Panc1 (cell line): ENCODE measurements at regions not wholly inside any gene's neighbourhood (a gene's known extent, or its start where the extent isn't known, plus 50 kb on each side); places are given as distances from the start of the nearest gene placed in this dataset.

ENCODE experiments used
- ATAC-seq: fragments of 200-7000 bp; cut with Tn5 transposase; 2 replicates; pipeline ENCODE4 v1.9.1; 2020; ENCODE audit warnings: mild to moderate bottlenecking, moderate library complexity
- BruUV-seq: library from RNA; stranded (reverse); fragments of 400-500 nt; replicated peaks from 2 replicates; lab custom pipeline; 2021; lab: Mats Ljungman, UMichigan
- CTCF ChIA-PET: fragments of 300-600 bp; sonication (Branson Sonifier 250); formaldehyde crosslinking; loops from one replicate; lab custom pipeline; 2022; ENCODE audit warnings: antibody characterized with exemption; lab: Charles Lee
- POLR2A ChIA-PET: fragments of 300-600 bp; sonication (Branson Sonifier 250); formaldehyde crosslinking; loops from one replicate; lab custom pipeline; 2022; ENCODE audit warnings: antibody characterized with exemption; lab: Charles Lee
- DNase-seq: peaks from one replicate; pipeline ENCODE4 v3.0.0-alpha.2; 2010; ENCODE audit warnings: low read depth, low spot score
- H3K27ac ChIP-seq: 2 replicates; pipeline ENCODE4 v1.5.1; 2011; ENCODE audit warnings: mild to moderate bottlenecking, low read length, inconsistent platforms
- H3K27me3 ChIP-seq: fragments of 200-500 bp; sonication (Bioruptor generic); 2 replicates; pipeline ENCODE4 v1.6.0; 2014; ENCODE audit warnings: low read length, inconsistent platforms; ENCODE audit not compliant: control insufficient read depth, insufficient read depth
- H3K36me3 ChIP-seq: fragments of 200-500 bp; sonication (Bioruptor generic); 2 replicates; pipeline ENCODE4 v1.5.1; 2014; ENCODE audit warnings: inconsistent platforms, mild to moderate bottlenecking, low read length, moderate library complexity; ENCODE audit not compliant: control insufficient read depth, insufficient read depth
- H3K4me1 ChIP-seq: 2 replicates; pipeline ENCODE4 v1.5.1; 2011; ENCODE audit warnings: inconsistent platforms, mild to moderate bottlenecking, low read length, moderate library complexity; ENCODE audit not compliant: control insufficient read depth, insufficient read depth
- H3K4me3 ChIP-seq, 2 experiments: 2 replicates each; pipeline ENCODE4 v1.5.1; 2011 to 2012; ENCODE audit warnings: low read depth in 2 of 2, low read length in 2 of 2, mild to moderate bottlenecking in 2 of 2, inconsistent platforms in 1 of 2, moderate library complexity in 1 of 2
- H3K9me3 ChIP-seq: fragments of 200-500 bp; sonication (Bioruptor generic); 2 replicates; pipeline ENCODE4 v1.5.1; 2014; ENCODE audit warnings: low read depth, mild to moderate bottlenecking, inconsistent platforms, low read length, moderate library complexity; ENCODE audit not compliant: control insufficient read depth, insufficient read depth
- POLR2AphosphoS5 ChIP-seq: IDR thresholded peaks from 2 replicates; pipeline ENCODE4 v1.6.1; 2012; ENCODE audit warnings: mild to moderate bottlenecking, low read depth, low read length, moderate library complexity
- SIN3A ChIP-seq: IDR thresholded peaks from 2 replicates; pipeline ENCODE4 v1.6.1; 2012; ENCODE audit warnings: low read depth, mild to moderate bottlenecking, low read length, moderate library complexity, borderline replicate concordance; ENCODE audit not compliant: insufficient read depth
- TCF7L2 ChIP-seq: IDR thresholded peaks from 2 replicates; pipeline ENCODE4 v1.6.1; 2011; ENCODE audit warnings: mild to moderate bottlenecking, low read depth, low read length, inconsistent platforms
- in situ Hi-C: cut with HindIII; loops from 2 replicates; pipeline ENCODE4 v1.10.0; 2016; ENCODE audit warnings: low sequenced_read_pairs, low pct_unique_long_range_greater_than_20kb
- intact Hi-C: fragments of 100-400 bp; cut with micrococcal nuclease; formaldehyde crosslinking; loops from one replicate; pipeline ENCODE4 v1.10.0; 2022; ENCODE audit not compliant: unreplicated experiment
- TF ChIP-seq, protein P1 (sequence below), 2 experiments: IDR thresholded peaks; 2 replicates each; pipeline ENCODE4 v1.6.1; 2011 to 2012; ENCODE audit warnings: low read depth in 2 of 2, control low read depth in 1 of 2, low read length in 1 of 2, mild to moderate bottlenecking in 1 of 2, moderate library complexity in 1 of 2; ENCODE audit not compliant: insufficient read depth in 1 of 2
- TF ChIP-seq, protein P2 (sequence below): fragments of 450-650 bp; IDR thresholded peaks from 2 replicates; pipeline ENCODE4 v1.5.1; 2017; ENCODE audit warnings: mild to moderate bottlenecking

DNA sequence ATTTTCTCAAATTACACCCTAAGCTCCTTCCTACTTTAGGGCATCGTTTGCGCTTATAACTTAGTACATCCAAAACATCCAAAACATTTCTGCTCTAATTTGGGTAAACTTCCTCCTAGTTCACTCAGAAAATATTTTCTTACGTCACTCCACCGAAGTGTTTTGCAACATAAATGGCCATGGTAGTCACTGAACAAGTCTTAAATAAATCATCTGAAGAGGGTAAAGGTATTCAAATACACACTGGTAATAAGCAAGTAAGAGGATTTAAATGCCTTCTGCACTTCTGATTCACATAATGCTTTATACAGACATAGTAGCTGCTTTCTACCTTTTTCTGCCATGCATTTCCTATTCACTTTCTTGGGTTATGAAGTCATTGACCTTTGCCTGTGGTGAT is 991.9 kb downstream of the NLGN4X start:
- DNase-seq = no peak
- ATAC-seq = no peak
- intact Hi-C loops = no loop called here
- no peak overlapping the region for H3K27ac ChIP-seq
- CTCF ChIA-PET = no interaction called here
- POLR2A ChIA-PET = no interaction called here
- TF ChIP-seq, protein P1, sequence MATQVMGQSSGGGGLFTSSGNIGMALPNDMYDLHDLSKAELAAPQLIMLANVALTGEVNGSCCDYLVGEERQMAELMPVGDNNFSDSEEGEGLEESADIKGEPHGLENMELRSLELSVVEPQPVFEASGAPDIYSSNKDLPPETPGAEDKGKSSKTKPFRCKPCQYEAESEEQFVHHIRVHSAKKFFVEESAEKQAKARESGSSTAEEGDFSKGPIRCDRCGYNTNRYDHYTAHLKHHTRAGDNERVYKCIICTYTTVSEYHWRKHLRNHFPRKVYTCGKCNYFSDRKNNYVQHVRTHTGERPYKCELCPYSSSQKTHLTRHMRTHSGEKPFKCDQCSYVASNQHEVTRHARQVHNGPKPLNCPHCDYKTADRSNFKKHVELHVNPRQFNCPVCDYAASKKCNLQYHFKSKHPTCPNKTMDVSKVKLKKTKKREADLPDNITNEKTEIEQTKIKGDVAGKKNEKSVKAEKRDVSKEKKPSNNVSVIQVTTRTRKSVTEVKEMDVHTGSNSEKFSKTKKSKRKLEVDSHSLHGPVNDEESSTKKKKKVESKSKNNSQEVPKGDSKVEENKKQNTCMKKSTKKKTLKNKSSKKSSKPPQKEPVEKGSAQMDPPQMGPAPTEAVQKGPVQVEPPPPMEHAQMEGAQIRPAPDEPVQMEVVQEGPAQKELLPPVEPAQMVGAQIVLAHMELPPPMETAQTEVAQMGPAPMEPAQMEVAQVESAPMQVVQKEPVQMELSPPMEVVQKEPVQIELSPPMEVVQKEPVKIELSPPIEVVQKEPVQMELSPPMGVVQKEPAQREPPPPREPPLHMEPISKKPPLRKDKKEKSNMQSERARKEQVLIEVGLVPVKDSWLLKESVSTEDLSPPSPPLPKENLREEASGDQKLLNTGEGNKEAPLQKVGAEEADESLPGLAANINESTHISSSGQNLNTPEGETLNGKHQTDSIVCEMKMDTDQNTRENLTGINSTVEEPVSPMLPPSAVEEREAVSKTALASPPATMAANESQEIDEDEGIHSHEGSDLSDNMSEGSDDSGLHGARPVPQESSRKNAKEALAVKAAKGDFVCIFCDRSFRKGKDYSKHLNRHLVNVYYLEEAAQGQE (IDR thresholded peaks at IDR 0.05; ENCODE audit: insufficient read depth in 1 of 2, low read depth in 2 of 2, low read length in 1 of 2) = no peak
- TF ChIP-seq SIN3A (no peak), TCF7L2 (no peak), POLR2AphosphoS5 (no peak)
- TF ChIP-seq, protein P2, sequence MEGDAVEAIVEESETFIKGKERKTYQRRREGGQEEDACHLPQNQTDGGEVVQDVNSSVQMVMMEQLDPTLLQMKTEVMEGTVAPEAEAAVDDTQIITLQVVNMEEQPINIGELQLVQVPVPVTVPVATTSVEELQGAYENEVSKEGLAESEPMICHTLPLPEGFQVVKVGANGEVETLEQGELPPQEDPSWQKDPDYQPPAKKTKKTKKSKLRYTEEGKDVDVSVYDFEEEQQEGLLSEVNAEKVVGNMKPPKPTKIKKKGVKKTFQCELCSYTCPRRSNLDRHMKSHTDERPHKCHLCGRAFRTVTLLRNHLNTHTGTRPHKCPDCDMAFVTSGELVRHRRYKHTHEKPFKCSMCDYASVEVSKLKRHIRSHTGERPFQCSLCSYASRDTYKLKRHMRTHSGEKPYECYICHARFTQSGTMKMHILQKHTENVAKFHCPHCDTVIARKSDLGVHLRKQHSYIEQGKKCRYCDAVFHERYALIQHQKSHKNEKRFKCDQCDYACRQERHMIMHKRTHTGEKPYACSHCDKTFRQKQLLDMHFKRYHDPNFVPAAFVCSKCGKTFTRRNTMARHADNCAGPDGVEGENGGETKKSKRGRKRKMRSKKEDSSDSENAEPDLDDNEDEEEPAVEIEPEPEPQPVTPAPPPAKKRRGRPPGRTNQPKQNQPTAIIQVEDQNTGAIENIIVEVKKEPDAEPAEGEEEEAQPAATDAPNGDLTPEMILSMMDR = no peak
- no peaks in the 10 kb centered on the region for H3K4me1 ChIP-seq
- in situ Hi-C loops = no loop called here
- H3K27me3 ChIP-seq = no peaks in the 10 kb centered on the region
- H3K36me3 ChIP-seq = no peaks in the 10 kb centered on the region
- H3K4me3 ChIP-seq = no peak overlapping the region
- no TSS peak for BruUV-seq
- no peaks in the 10 kb centered on the region for H3K9me3 ChIP-seq

DNA sequence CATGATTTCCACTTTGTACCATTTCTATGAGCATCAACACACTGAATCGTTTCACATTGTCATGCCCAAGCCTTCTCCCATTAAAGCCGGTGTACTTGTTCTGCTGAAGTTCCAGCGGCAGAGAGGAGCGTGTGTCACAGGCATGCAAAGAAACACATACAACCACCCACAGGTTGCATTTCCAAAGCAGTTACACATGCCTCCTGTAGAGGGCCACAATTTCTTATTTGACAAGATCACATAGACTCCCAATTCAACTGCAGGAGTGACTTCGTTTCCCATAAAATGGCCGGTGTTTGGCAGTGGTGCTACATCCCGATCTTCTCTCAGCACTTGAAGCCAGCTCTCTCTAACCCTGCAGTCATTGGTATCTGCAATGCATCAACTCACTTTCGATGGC is 992.6 kb downstream of the NLGN4X start:
- no peak overlapping the region for H3K27ac ChIP-seq
- DNase-seq = no peak
- intact Hi-C loops = no loop called here
- TF ChIP-seq SIN3A = no peak
- TF ChIP-seq TCF7L2 = no peak
- TF ChIP-seq, protein P1 (IDR thresholded peaks at IDR 0.05; ENCODE audit: insufficient read depth in 1 of 2, low read depth in 2 of 2, low read length in 1 of 2) = no peak
- TF ChIP-seq, protein P2 = peak; percentile 14; the same call in 1 of the 2 replicates
- no TSS peak for BruUV-seq
- H3K4me1 ChIP-seq = no peaks in the 10 kb centered on the region
- H3K9me3 ChIP-seq = no peaks in the 10 kb centered on the region
- no peaks in the 10 kb centered on the region for H3K27me3 ChIP-seq
- no peak overlapping the region for H3K4me3 ChIP-seq
- H3K36me3 ChIP-seq = no peaks in the 10 kb centered on the region
- ChIA-PET POLR2A (no interaction called here), CTCF (no interaction called here)
- in situ Hi-C loops = no loop called here
- no peak for ATAC-seq
